ENCODE measurements at regions not wholly inside any gene's neighbourhood (a gene's known extent, or its start where the extent isn't known, plus 50 kb on each side); places are given as distances from the start of the nearest gene placed in this dataset.

DNA sequence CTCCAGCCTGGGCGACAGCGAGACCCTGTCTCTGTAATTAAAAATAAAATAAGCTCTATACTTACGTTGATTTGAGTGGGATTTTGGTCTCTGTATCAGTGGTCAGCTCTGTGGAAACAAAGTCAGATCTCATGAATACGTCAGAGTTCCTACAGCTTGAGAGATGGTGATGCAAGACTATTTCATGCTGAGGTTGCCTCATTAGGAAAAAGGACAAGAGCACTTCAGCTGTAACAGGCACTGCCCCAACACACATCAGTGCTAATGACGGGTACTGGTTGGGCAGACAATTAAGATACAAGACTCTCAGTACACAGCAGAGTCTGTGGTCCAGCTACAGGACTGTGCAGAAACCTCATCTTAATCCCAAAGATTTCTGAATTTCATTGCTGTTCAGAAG lies 246.4 kb upstream of the AMIGO2 start:
- no peak for ATAC-seq (ENCODE audit: insufficient number of reproducible peaks, low FRiP score, low read depth)
- Histone ChIP-seq H3K9me3 (no peaks in the 10 kb centered on the region), H3K4me3 (no peak overlapping the region), H3K27ac (no peak overlapping the region), H3K36me3 (no peaks in the 10 kb centered on the region), H3K27me3 (replicated peaks; ENCODE audit: insufficient read depth) (no peaks in the 10 kb centered on the region), H3K4me1 (ENCODE audit: control insufficient read depth in 1 of 2, low read depth in 2 of 2) (no peaks in the 10 kb centered on the region)
- TF ChIP-seq, protein P1, sequence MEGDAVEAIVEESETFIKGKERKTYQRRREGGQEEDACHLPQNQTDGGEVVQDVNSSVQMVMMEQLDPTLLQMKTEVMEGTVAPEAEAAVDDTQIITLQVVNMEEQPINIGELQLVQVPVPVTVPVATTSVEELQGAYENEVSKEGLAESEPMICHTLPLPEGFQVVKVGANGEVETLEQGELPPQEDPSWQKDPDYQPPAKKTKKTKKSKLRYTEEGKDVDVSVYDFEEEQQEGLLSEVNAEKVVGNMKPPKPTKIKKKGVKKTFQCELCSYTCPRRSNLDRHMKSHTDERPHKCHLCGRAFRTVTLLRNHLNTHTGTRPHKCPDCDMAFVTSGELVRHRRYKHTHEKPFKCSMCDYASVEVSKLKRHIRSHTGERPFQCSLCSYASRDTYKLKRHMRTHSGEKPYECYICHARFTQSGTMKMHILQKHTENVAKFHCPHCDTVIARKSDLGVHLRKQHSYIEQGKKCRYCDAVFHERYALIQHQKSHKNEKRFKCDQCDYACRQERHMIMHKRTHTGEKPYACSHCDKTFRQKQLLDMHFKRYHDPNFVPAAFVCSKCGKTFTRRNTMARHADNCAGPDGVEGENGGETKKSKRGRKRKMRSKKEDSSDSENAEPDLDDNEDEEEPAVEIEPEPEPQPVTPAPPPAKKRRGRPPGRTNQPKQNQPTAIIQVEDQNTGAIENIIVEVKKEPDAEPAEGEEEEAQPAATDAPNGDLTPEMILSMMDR (IDR thresholded peaks at IDR 0.05): no peak
- DNase-seq (ENCODE audit: low spot score): no peak

GRCh38 chr12:47323802-47324201 lies 244.0 kb upstream of the AMIGO2 start:
- ATAC-seq (ENCODE audit: insufficient number of reproducible peaks, low FRiP score, low read depth): no peak
- no peaks in the 10 kb centered on the region for H3K36me3 ChIP-seq

DNA sequence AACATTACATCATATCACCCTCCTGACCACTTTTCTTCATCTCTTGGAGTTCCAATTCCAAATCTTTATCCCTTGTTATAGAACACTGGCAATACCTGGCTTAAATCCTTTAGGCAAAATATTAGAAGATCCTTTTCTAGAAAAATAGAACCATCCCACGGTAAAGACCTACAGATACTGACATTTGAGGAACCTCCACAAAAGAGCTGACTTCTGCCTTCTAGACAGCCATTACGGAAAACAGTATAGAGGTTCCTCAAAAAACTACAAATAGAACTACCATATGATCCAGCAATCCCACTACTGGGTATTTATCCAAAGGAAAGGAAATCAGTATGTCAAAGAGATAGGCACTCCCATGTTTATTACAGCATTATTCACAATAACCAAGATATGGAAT lies 241.7 kb upstream of the AMIGO2 start:
- Histone ChIP-seq H3K36me3 (no peaks in the 10 kb centered on the region), H3K4me1 (ENCODE audit: control insufficient read depth in 1 of 2, low read depth in 2 of 2) (peaks cover 8 to 9% of the 10 kb centered on the region in 2 donors), H3K27ac (no peak overlapping the region), H3K9me3 (no peaks in the 10 kb centered on the region), H3K27me3 (replicated peaks; ENCODE audit: insufficient read depth) (no peaks in the 10 kb centered on the region), H3K4me3 (no peak overlapping the region)
- ATAC-seq (ENCODE audit: insufficient number of reproducible peaks, low FRiP score, low read depth) (no peak), DNase-seq (ENCODE audit: low spot score) (no peak)
- TF ChIP-seq, protein P1 (IDR thresholded peaks at IDR 0.05): no peak

More at GRCh38 chr12:47323802-47324201, 244.0 kb upstream of the AMIGO2 start:
- Histone ChIP-seq H3K27me3 (replicated peaks; ENCODE audit: insufficient read depth) (no peaks in the 10 kb centered on the region), H3K4me3 (no peak overlapping the region), H3K27ac (no peak overlapping the region), H3K4me1 (ENCODE audit: control insufficient read depth in 1 of 2, low read depth in 2 of 2) (no peaks in the 10 kb centered on the region), H3K9me3 (no peaks in the 10 kb centered on the region)
- DNase-seq (ENCODE audit: low spot score): no peak
- TF ChIP-seq, protein P1 (IDR thresholded peaks at IDR 0.05): no peak

DNA sequence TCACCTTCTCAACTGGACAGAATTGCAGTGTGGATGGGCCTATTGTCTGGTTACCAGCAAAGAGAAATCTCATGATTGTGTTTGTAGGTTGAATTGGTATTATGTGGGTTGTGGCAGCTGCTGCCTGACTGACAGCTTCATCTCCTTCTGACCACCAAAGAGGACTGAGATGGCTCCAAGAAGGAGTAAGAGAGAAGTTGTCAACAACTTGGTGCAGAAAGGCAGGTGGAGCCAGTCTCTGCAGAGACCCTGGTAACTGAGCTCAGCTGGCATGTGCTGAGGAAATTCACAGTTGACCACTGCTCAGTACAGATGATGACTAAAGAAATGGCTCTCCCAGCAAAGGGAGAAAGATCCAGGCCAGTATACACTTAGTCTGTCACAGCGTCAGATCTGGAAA lies 240.0 kb upstream of the AMIGO2 start:
- no peak overlapping the region for H3K27ac ChIP-seq
- ATAC-seq (ENCODE audit: insufficient number of reproducible peaks, low FRiP score, low read depth) (no peak), DNase-seq (ENCODE audit: low spot score) (no peak)
- H3K4me1 ChIP-seq (ENCODE audit: control insufficient read depth in 1 of 2, low read depth in 2 of 2): peaks cover 8 to 9% of the 10 kb centered on the region in 2 donors
- no peaks in the 10 kb centered on the region for H3K9me3 ChIP-seq
- H3K27me3 ChIP-seq (replicated peaks; ENCODE audit: insufficient read depth): no peaks in the 10 kb centered on the region
- no peaks in the 10 kb centered on the region for H3K36me3 ChIP-seq
- TF ChIP-seq, protein P1 (IDR thresholded peaks at IDR 0.05): no peak
- H3K4me3 ChIP-seq: no peak overlapping the region

GRCh38 chr12:47318963-47319362 lies 239.2 kb upstream of the AMIGO2 start:
- TF ChIP-seq, protein P1 (IDR thresholded peaks at IDR 0.05): no peak
- Histone ChIP-seq H3K9me3 (no peaks in the 10 kb centered on the region), H3K27me3 (replicated peaks; ENCODE audit: insufficient read depth) (no peaks in the 10 kb centered on the region), H3K27ac (no peak overlapping the region), H3K36me3 (no peaks in the 10 kb centered on the region), H3K4me1 (ENCODE audit: control insufficient read depth in 1 of 2, low read depth in 2 of 2) (peaks cover 8 to 9% of the 10 kb centered on the region in 2 donors), H3K4me3 (no peak overlapping the region)
- DNase-seq (ENCODE audit: low spot score): no peak
- ATAC-seq (ENCODE audit: insufficient number of reproducible peaks, low FRiP score, low read depth): no peak

All from thoracic aorta (tissue), 2 donors.